GM18511 (cell line): ENCODE measurements at regions not wholly inside any gene's neighbourhood (a gene's known extent, or its start where the extent isn't known, plus 50 kb on each side); places are given as distances from the start of the nearest gene placed in this dataset.

ENCODE experiments used
- ATAC-seq: cut with Tn5 transposase; IDR thresholded peaks from one replicate; pipeline ENCODE4 v1.9.1; 2021; ENCODE audit warnings: mild to moderate bottlenecking, moderate library complexity; ENCODE audit not compliant: unreplicated experiment

GRCh38 chr7:106774768-106775551, 90.1 kb upstream of the PIK3CG start:
- ATAC-seq, result no peak

- no peak for ATAC-seq
Measured at GRCh38 chr7:106775552-106775936, 89.5 kb upstream of the PIK3CG start.

GRCh38 chr7:106775975-106776607, 89.0 kb upstream of the PIK3CG start:
- no peak for ATAC-seq

- ATAC-seq, result no peak
Measured at GRCh38 chr7:106776618-106777347, 88.3 kb upstream of the PIK3CG start.

GRCh38 chr7:106777674-106778299, 87.3 kb upstream of the PIK3CG start:
- ATAC-seq, result no peak

GRCh38 chr7:106778656-106779250, 86.3 kb upstream of the PIK3CG start:
- ATAC-seq, result no peak

GRCh38 chr7:106779877-106780276, 85.2 kb upstream of the PIK3CG start:
- no peak for ATAC-seq

GRCh38 chr7:106781007-106781406, 84.1 kb upstream of the PIK3CG start:
- no peak for ATAC-seq

GRCh38 chr7:106781828-106782544, 83.1 kb upstream of the PIK3CG start:
- ATAC-seq, result no peak

GRCh38 chr7:106783286-106783685, 81.8 kb upstream of the PIK3CG start:
- ATAC-seq, result no peak

GRCh38 chr7:106788637-106789036, 76.4 kb upstream of the PIK3CG start:
- no peak for ATAC-seq

GRCh38 chr7:106791526-106791925, 73.6 kb upstream of the PIK3CG start:
- no peak for ATAC-seq

GRCh38 chr7:106792233-106792926, 72.7 kb upstream of the PIK3CG start:
- no peak for ATAC-seq

- ATAC-seq, result no peak
Measured at GRCh38 chr7:106793015-106793975, 71.8 kb upstream of the PIK3CG start.

- ATAC-seq, result no peak
Measured at GRCh38 chr7:106794276-106795083, 70.6 kb upstream of the PIK3CG start.

GRCh38 chr7:106795084-106795876, 69.8 kb upstream of the PIK3CG start:
- no peak for ATAC-seq

- ATAC-seq, result peak; percentile 68
Measured at GRCh38 chr7:106795877-106796231, 69.2 kb upstream of the PIK3CG start.
